ENCODE measurements at regions not wholly inside any gene's neighbourhood (a gene's known extent, or its start where the extent isn't known, plus 50 kb on each side); places are given as distances from the start of the nearest gene placed in this dataset.

DNA sequence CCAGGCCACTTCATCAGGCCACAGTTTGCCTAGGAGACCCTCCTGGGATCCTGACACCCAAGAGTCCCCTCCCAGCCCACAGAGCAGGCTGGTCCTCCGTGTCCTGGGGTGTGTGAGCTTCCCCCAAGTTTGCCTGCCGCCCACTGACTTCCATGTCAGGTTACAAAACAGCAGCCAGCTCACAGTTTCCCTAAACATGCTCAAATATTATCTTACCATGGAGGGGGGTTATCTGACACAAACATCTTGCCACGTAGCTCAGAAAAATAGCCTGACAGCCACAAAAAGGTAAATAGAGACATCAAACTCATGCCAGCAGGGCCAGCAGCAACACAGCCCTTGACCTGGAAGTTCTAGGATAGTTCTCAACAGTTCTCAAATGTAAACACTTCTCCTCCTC is 346.5 kb downstream of the TNS1 start:
- Histone ChIP-seq H3K4me1 (peaks cover 29% of the 10 kb centered on the region), H3K9ac (no peak overlapping the region), H3K27ac (peak overlapping the region; percentile 64), H3K36me3 (ENCODE audit: control insufficient read depth, insufficient read depth, low read length) (no peaks in the 10 kb centered on the region), H3K79me2 (no peaks in the 10 kb centered on the region), H3K4me3 (ENCODE audit: low read depth, low read length) (no peak overlapping the region), H2AFZ (peak overlapping the region; percentile 47), H3K27me3 (ENCODE audit: control insufficient read depth, insufficient read depth, low read length) (no peaks in the 10 kb centered on the region), H3K4me2 (ENCODE audit: low read length) (no peak overlapping the region), H3K9me3 (ENCODE audit: control insufficient read depth, low read length) (no peaks in the 10 kb centered on the region)
- TF ChIP-seq, protein P1, sequence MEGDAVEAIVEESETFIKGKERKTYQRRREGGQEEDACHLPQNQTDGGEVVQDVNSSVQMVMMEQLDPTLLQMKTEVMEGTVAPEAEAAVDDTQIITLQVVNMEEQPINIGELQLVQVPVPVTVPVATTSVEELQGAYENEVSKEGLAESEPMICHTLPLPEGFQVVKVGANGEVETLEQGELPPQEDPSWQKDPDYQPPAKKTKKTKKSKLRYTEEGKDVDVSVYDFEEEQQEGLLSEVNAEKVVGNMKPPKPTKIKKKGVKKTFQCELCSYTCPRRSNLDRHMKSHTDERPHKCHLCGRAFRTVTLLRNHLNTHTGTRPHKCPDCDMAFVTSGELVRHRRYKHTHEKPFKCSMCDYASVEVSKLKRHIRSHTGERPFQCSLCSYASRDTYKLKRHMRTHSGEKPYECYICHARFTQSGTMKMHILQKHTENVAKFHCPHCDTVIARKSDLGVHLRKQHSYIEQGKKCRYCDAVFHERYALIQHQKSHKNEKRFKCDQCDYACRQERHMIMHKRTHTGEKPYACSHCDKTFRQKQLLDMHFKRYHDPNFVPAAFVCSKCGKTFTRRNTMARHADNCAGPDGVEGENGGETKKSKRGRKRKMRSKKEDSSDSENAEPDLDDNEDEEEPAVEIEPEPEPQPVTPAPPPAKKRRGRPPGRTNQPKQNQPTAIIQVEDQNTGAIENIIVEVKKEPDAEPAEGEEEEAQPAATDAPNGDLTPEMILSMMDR (IDR thresholded peaks at IDR 0.05): no peak

- H3K9ac ChIP-seq: no peak overlapping the region
- H3K4me1 ChIP-seq: peaks cover 29% of the 10 kb centered on the region
- no peaks in the 10 kb centered on the region for H3K9me3 ChIP-seq (ENCODE audit: control insufficient read depth, low read length)
- H3K4me2 ChIP-seq (ENCODE audit: low read length): no peak overlapping the region
- peak overlapping the region; percentile 47 for H2AFZ ChIP-seq
- no peaks in the 10 kb centered on the region for H3K27me3 ChIP-seq (ENCODE audit: control insufficient read depth, insufficient read depth, low read length)
- H3K79me2 ChIP-seq: no peaks in the 10 kb centered on the region
- H3K36me3 ChIP-seq (ENCODE audit: control insufficient read depth, insufficient read depth, low read length): no peaks in the 10 kb centered on the region
- H3K27ac ChIP-seq: peak overlapping the region; percentile 64
- H3K4me3 ChIP-seq (ENCODE audit: low read depth, low read length): no peak overlapping the region
- TF ChIP-seq, protein P1 (IDR thresholded peaks at IDR 0.05): no peak
Observed at GRCh38 chr2:217655651-217656050, 347.1 kb downstream of the TNS1 start.

DNA sequence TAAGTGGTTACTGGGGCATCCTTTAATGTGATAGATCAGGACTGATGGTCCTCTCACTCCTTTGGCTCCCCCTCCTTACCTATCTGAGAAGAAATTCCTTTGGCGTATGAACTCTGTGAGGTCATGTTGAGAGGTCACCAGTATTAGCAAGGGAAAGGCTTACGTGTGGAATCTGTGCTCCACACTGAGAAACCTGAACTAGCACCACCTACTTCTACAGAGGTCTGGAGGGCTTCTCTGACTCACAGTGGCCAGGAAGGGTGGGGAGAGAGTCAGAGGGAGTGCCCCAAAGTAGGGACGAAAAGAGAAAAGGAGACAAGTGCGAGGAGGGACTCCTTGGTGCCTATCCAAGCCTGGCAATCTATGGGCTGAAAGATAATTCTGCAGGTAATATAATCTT is 348.6 kb downstream of the TNS1 start:
- Histone ChIP-seq H3K36me3 (ENCODE audit: control insufficient read depth, insufficient read depth, low read length) (no peaks in the 10 kb centered on the region), H3K9ac (no peak overlapping the region), H3K9me3 (ENCODE audit: control insufficient read depth, low read length) (no peaks in the 10 kb centered on the region), H3K4me1 (peaks cover 29% of the 10 kb centered on the region), H2AFZ (no peak overlapping the region), H3K27me3 (ENCODE audit: control insufficient read depth, insufficient read depth, low read length) (no peaks in the 10 kb centered on the region), H3K27ac (no peak overlapping the region), H3K4me2 (ENCODE audit: low read length) (no peak overlapping the region), H3K4me3 (ENCODE audit: low read depth, low read length) (no peak overlapping the region), H3K79me2 (no peaks in the 10 kb centered on the region)
- TF ChIP-seq, protein P1 (IDR thresholded peaks at IDR 0.05): no peak

DNA sequence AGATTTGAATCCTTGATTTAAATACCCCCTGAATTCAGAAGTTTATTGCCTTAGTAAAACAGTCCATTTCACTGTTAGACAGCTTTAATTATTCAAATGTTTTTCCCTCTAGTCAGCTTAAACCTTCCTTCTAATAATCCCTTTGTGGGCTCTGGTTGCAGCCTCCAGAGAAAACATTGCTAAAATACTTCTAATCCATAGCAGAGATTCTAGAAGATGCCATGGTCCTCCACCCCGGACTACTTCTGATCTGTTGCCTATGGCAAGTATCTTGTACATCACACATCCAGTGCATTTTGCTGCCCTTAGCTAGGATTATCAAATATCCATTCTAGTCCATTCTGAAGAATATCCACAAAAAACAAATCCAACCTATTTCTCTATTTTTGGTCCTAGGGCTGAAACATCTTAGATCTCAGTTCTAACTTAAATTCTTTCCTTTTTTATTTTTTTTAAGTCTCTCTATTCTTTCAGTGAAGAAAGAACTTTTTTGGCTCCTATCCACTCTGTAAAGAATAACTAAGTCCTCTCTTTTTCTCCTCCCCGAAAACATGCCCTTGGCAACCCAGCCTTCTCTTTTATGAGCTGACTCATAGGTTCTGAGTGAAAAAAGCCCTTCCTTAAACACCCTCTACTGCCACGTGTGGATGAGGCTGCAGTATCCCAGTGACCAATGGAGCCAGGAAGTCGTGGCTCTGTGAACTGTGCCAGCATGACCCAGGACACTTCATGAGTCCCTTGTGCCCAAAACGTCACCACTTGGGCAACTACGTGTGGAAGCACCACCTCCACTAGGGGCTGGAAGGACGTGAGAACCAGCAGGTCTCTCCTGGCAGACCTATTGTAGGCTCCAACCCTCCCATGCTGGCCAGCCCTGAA is 349.8 kb downstream of the TNS1 start:
- no peak overlapping the region for H3K9ac ChIP-seq

More for the DNA sequence above, 349.8 kb downstream of the TNS1 start:
- H3K9me3 ChIP-seq (ENCODE audit: control insufficient read depth, low read length): no peaks in the 10 kb centered on the region
- H3K27ac ChIP-seq: no peak overlapping the region
- no peaks in the 10 kb centered on the region for H3K36me3 ChIP-seq (ENCODE audit: control insufficient read depth, insufficient read depth, low read length)
- H3K27me3 ChIP-seq (ENCODE audit: control insufficient read depth, insufficient read depth, low read length): no peaks in the 10 kb centered on the region
- H3K4me3 ChIP-seq (ENCODE audit: low read depth, low read length): no peak overlapping the region
- TF ChIP-seq, protein P1 (IDR thresholded peaks at IDR 0.05): peak; percentile 7
- H2AFZ ChIP-seq: no peak overlapping the region
- peaks cover 4% of the 10 kb centered on the region for H3K79me2 ChIP-seq
- H3K4me1 ChIP-seq: peaks cover 29% of the 10 kb centered on the region
- H3K4me2 ChIP-seq (ENCODE audit: low read length): no peak overlapping the region
